GM18909 (cell line): ENCODE measurements at regions not wholly inside any gene's neighbourhood (a gene's known extent, or its start where the extent isn't known, plus 50 kb on each side); places are given as distances from the start of the nearest gene placed in this dataset.

Source experiments
- ATAC-seq: cut with Tn5 transposase; IDR thresholded peaks from one replicate; pipeline ENCODE4 v1.9.1; 2021; ENCODE audit warnings: mild to moderate bottlenecking; ENCODE audit not compliant: unreplicated experiment, poor library complexity

- ATAC-seq = no peak
Measured at GRCh38 chr7:16323313-16323712, 98.0 kb downstream of the CRPPA start.

GRCh38 chr7:16320099-16320660, 101.2 kb downstream of the CRPPA start:
- no peak for ATAC-seq

- no peak for ATAC-seq
Measured at GRCh38 chr7:16318989-16319915, 102.1 kb downstream of the CRPPA start.

GRCh38 chr7:16318463-16318862, 102.9 kb downstream of the CRPPA start:
- no peak for ATAC-seq

- no peak for ATAC-seq
Measured at GRCh38 chr7:16317406-16317805, 103.9 kb downstream of the CRPPA start.

GRCh38 chr7:16315280-16315679, 106.1 kb downstream of the CRPPA start:
- ATAC-seq = no peak

- ATAC-seq = no peak
Measured at GRCh38 chr7:16309129-16309528, 112.2 kb downstream of the CRPPA start.

GRCh38 chr7:16301291-16301690, 120.0 kb downstream of the CRPPA start:
- no peak for ATAC-seq

- ATAC-seq = no peak
Measured at GRCh38 chr7:16300361-16300895, 120.9 kb downstream of the CRPPA start.

GRCh38 chr7:16299853-16300252, 121.5 kb downstream of the CRPPA start:
- no peak for ATAC-seq

- no peak for ATAC-seq
Measured at GRCh38 chr7:16298221-16298620, 123.1 kb downstream of the CRPPA start.

- no peak for ATAC-seq
Measured at GRCh38 chr7:16295558-16295957, 125.8 kb downstream of the CRPPA start.

- no peak for ATAC-seq
Measured at GRCh38 chr7:16293669-16294425, 127.5 kb downstream of the CRPPA start.

- no peak for ATAC-seq
Measured at GRCh38 chr7:16284581-16284980, 136.8 kb downstream of the CRPPA start.

GRCh38 chr7:16278167-16278787, 143.1 kb downstream of the CRPPA start:
- no peak for ATAC-seq

- no peak for ATAC-seq
Measured at GRCh38 chr7:16271990-16272665, 149.2 kb downstream of the CRPPA start.

- no peak for ATAC-seq
Measured at GRCh38 chr7:16271355-16271915, 149.9 kb downstream of the CRPPA start.

- ATAC-seq = no peak
Measured at GRCh38 chr7:16270844-16271243, 150.5 kb downstream of the CRPPA start.
